ENCODE measurements at regions not wholly inside any gene's neighbourhood (a gene's known extent, or its start where the extent isn't known, plus 50 kb on each side); places are given as distances from the start of the nearest gene placed in this dataset.

- H3K9ac ChIP-seq (ENCODE audit: low read depth, low read length, poor library complexity, severe bottlenecking) = no peak overlapping the region
- H3F3A ChIP-seq (ENCODE audit: low read depth) = no peaks in the 10 kb centered on the region
- no peaks in the 10 kb centered on the region for H4K20me1 ChIP-seq (ENCODE audit: insufficient read depth, low read length, poor library complexity, severe bottlenecking)
- no peaks in the 10 kb centered on the region for H3K79me2 ChIP-seq (ENCODE audit: insufficient read depth, low read length)
- H3K4me3 ChIP-seq (ENCODE audit: low read length, poor library complexity, severe bottlenecking) = no peak overlapping the region
- no peaks in the 10 kb centered on the region for H3K9me2 ChIP-seq (replicated peaks; ENCODE audit: low read depth, low read length)
- H3K27me3 ChIP-seq (ENCODE audit: insufficient read depth, low read length, poor library complexity, severe bottlenecking) = no peaks in the 10 kb centered on the region
- H3K4me2 ChIP-seq (ENCODE audit: low read depth, low read length, poor library complexity, severe bottlenecking) = no peak overlapping the region
- no peaks in the 10 kb centered on the region for H3K36me3 ChIP-seq (ENCODE audit: insufficient read depth, low read length)
- TF ChIP-seq CTCF (conservative IDR thresholded peaks at IDR 0.05; ENCODE audit: low read length) = no peak
- TF ChIP-seq EZH2phosphoT487 (IDR thresholded peaks at IDR 0.05; ENCODE audit: borderline replicate concordance) = no peak
- no peaks in the 10 kb centered on the region for H3K9me3 ChIP-seq (ENCODE audit: insufficient read depth, low read depth, low read length)
- H3K4me1 ChIP-seq (ENCODE audit: insufficient read depth, low read length, poor library complexity, severe bottlenecking) = no peaks in the 10 kb centered on the region
- H2AFZ ChIP-seq (ENCODE audit: low read length) = no peak overlapping the region
These were observed 303.0 kb upstream of the KLF4 start for GRCh38 chr9:107792596-107792995.

- no peaks in the 10 kb centered on the region for H3K4me1 ChIP-seq (ENCODE audit: insufficient read depth, low read length, poor library complexity, severe bottlenecking)
- no peaks in the 10 kb centered on the region for H3K79me2 ChIP-seq (ENCODE audit: insufficient read depth, low read length)
- H3K36me3 ChIP-seq (ENCODE audit: insufficient read depth, low read length) = no peaks in the 10 kb centered on the region
- H3K9me2 ChIP-seq (replicated peaks; ENCODE audit: low read depth, low read length) = no peaks in the 10 kb centered on the region
- H3K9me3 ChIP-seq (ENCODE audit: insufficient read depth, low read depth, low read length) = no peaks in the 10 kb centered on the region
- no peak overlapping the region for H3K9ac ChIP-seq (ENCODE audit: low read depth, low read length, poor library complexity, severe bottlenecking)
- no peaks in the 10 kb centered on the region for H3F3A ChIP-seq (ENCODE audit: low read depth)
- no peak for TF ChIP-seq CTCF (conservative IDR thresholded peaks at IDR 0.05; ENCODE audit: low read length)
- H4K20me1 ChIP-seq (ENCODE audit: insufficient read depth, low read length, poor library complexity, severe bottlenecking) = no peaks in the 10 kb centered on the region
- H3K4me2 ChIP-seq (ENCODE audit: low read depth, low read length, poor library complexity, severe bottlenecking) = no peak overlapping the region
- no peaks in the 10 kb centered on the region for H3K27me3 ChIP-seq (ENCODE audit: insufficient read depth, low read length, poor library complexity, severe bottlenecking)
- no peak overlapping the region for H2AFZ ChIP-seq (ENCODE audit: low read length)
- no peak overlapping the region for H3K4me3 ChIP-seq (ENCODE audit: low read length, poor library complexity, severe bottlenecking)
These were observed 302.4 kb upstream of the KLF4 start for GRCh38 chr9:107792006-107792405.

- H3K4me1 ChIP-seq (ENCODE audit: insufficient read depth, low read length, poor library complexity, severe bottlenecking) = no peaks in the 10 kb centered on the region
- no peaks in the 10 kb centered on the region for H3K9me2 ChIP-seq (replicated peaks; ENCODE audit: low read depth, low read length)
- no peaks in the 10 kb centered on the region; the same call in 1 of the 2 replicates for H3K9me3 ChIP-seq (ENCODE audit: insufficient read depth, low read depth, low read length)
- no peaks in the 10 kb centered on the region for H3K79me2 ChIP-seq (ENCODE audit: insufficient read depth, low read length)
- no peaks in the 10 kb centered on the region for H3K36me3 ChIP-seq (ENCODE audit: insufficient read depth, low read length)
- H3K4me3 ChIP-seq (ENCODE audit: low read length, poor library complexity, severe bottlenecking) = no peak overlapping the region
- TF ChIP-seq EZH2phosphoT487 (IDR thresholded peaks at IDR 0.05; ENCODE audit: borderline replicate concordance) (no peak), CTCF (conservative IDR thresholded peaks at IDR 0.05; ENCODE audit: low read length) (no peak)
- H3K9ac ChIP-seq (ENCODE audit: low read depth, low read length, poor library complexity, severe bottlenecking) = no peak overlapping the region
- H3K27me3 ChIP-seq (ENCODE audit: insufficient read depth, low read length, poor library complexity, severe bottlenecking) = no peaks in the 10 kb centered on the region
- H3K4me2 ChIP-seq (ENCODE audit: low read depth, low read length, poor library complexity, severe bottlenecking) = no peak overlapping the region
- no peaks in the 10 kb centered on the region for H3F3A ChIP-seq (ENCODE audit: low read depth)
- no peak overlapping the region for H2AFZ ChIP-seq (ENCODE audit: low read length)
- H4K20me1 ChIP-seq (ENCODE audit: insufficient read depth, low read length, poor library complexity, severe bottlenecking) = no peaks in the 10 kb centered on the region
These were observed 299.6 kb upstream of the KLF4 start for GRCh38 chr9:107789001-107789700.

Data from Loucy (cell line).